NCI-H460 (cell line): ENCODE measurements at regions not wholly inside any gene's neighbourhood (a gene's known extent, or its start where the extent isn't known, plus 50 kb on each side); places are given as distances from the start of the nearest gene placed in this dataset.
"Not testable (repeated sequence)": the region's sequence is repeated elsewhere in the genome, so short reads cannot be mapped to it uniquely, and the experiment has no call there.

Source experiments
- DNase-seq: peaks from one replicate; pipeline ENCODE4 v3.0.0-alpha.2; 2016; ENCODE audit warnings: low read depth; ENCODE audit errors: extremely low read depth

GRCh38 chr9:31355159-31355882 lies 1029.1 kb upstream of the ACO1 start:
- no peak for DNase-seq

- DNase-seq, result no peak
Observed at GRCh38 chr9:31355965-31356364, 1028.5 kb upstream of the ACO1 start.

GRCh38 chr9:31359071-31359470 lies 1025.4 kb upstream of the ACO1 start:
- DNase-seq, result no peak

GRCh38 chr9:31364171-31364570 lies 1020.3 kb upstream of the ACO1 start:
- DNase-seq, result no peak

GRCh38 chr9:31372799-31373587 lies 1011.5 kb upstream of the ACO1 start:
- no peak for DNase-seq

GRCh38 chr9:31377358-31377757 lies 1007.1 kb upstream of the ACO1 start:
- DNase-seq, result no peak

GRCh38 chr9:31388660-31389059 lies 995.8 kb upstream of the ACO1 start:
- no peak for DNase-seq

- no peak for DNase-seq
Observed at GRCh38 chr9:31389075-31389474, 995.4 kb upstream of the ACO1 start.

GRCh38 chr9:31390403-31391025 lies 993.9 kb upstream of the ACO1 start:
- DNase-seq, result no peak

GRCh38 chr9:31393240-31393639 lies 991.2 kb upstream of the ACO1 start:
- DNase-seq, result no peak

GRCh38 chr9:31394015-31394473 lies 990.4 kb upstream of the ACO1 start:
- no peak for DNase-seq

GRCh38 chr9:31412081-31412480 lies 972.4 kb upstream of the ACO1 start:
- DNase-seq, result no peak

GRCh38 chr9:31415164-31415563 lies 969.3 kb upstream of the ACO1 start:
- no peak for DNase-seq

- no peak for DNase-seq
Observed at GRCh38 chr9:31418419-31418818, 966.0 kb upstream of the ACO1 start.

- DNase-seq, result not testable (repeated sequence)
Observed at GRCh38 chr9:31443630-31444457, 940.6 kb upstream of the ACO1 start.

GRCh38 chr9:31445357-31445756 lies 939.1 kb upstream of the ACO1 start:
- DNase-seq, result no peak

GRCh38 chr9:31445960-31446359 lies 938.5 kb upstream of the ACO1 start:
- no peak for DNase-seq

GRCh38 chr9:31467075-31467474 lies 917.4 kb upstream of the ACO1 start:
- DNase-seq, result no peak

GRCh38 chr9:31470051-31470450 lies 914.4 kb upstream of the ACO1 start:
- DNase-seq, result no peak

- no peak for DNase-seq
Observed at GRCh38 chr9:31471010-31471409, 913.4 kb upstream of the ACO1 start.

- DNase-seq, result no peak
Observed at GRCh38 chr9:31486630-31487029, 897.8 kb upstream of the ACO1 start.
